ENCODE measurements at regions not wholly inside any gene's neighbourhood (a gene's known extent, or its start where the extent isn't known, plus 50 kb on each side); places are given as distances from the start of the nearest gene placed in this dataset.

GRCh38 chr5:120778491-120779484, 314.7 kb downstream of the PRR16 start:
- no peak for TF ChIP-seq CTCF (conservative IDR thresholded peaks at IDR 0.05)
- TF ChIP-seq ZFX (IDR thresholded peaks at IDR 0.05), result no peak

Measured in C4-2B (cell line).